ENCODE measurements at regions not wholly inside any gene's neighbourhood (a gene's known extent, or its start where the extent isn't known, plus 50 kb on each side); places are given as distances from the start of the nearest gene placed in this dataset.

DNA sequence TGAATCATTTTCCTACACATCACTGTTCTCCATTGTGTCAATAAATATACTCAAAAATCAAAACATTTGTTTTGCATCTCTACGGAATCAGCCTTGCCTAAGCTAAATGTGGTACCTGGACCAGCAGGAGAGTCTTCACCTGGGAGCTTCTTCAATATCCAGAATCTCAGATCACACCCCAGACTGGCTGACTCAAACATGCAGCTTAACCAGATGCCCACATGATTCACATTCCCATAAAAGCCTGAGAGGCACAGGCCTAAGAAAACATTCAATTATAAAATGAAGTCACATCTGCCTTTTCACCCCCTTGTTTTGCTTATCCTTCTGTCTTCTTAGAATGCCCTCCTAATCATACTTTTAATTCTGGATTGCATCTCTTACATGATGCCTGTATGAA lies 1045.5 kb upstream of the NXPH2 start:
- TF ChIP-seq, protein P1, sequence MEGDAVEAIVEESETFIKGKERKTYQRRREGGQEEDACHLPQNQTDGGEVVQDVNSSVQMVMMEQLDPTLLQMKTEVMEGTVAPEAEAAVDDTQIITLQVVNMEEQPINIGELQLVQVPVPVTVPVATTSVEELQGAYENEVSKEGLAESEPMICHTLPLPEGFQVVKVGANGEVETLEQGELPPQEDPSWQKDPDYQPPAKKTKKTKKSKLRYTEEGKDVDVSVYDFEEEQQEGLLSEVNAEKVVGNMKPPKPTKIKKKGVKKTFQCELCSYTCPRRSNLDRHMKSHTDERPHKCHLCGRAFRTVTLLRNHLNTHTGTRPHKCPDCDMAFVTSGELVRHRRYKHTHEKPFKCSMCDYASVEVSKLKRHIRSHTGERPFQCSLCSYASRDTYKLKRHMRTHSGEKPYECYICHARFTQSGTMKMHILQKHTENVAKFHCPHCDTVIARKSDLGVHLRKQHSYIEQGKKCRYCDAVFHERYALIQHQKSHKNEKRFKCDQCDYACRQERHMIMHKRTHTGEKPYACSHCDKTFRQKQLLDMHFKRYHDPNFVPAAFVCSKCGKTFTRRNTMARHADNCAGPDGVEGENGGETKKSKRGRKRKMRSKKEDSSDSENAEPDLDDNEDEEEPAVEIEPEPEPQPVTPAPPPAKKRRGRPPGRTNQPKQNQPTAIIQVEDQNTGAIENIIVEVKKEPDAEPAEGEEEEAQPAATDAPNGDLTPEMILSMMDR (IDR thresholded peaks at IDR 0.05; ENCODE audit: insufficient read depth, low read length, poor library complexity, severe bottlenecking): no peak
- TF ChIP-seq EZH2phosphoT487 (conservative IDR thresholded peaks at IDR 0.05; ENCODE audit: low read length): no peak
